ENCODE measurements at regions not wholly inside any gene's neighbourhood (a gene's known extent, or its start where the extent isn't known, plus 50 kb on each side); places are given as distances from the start of the nearest gene placed in this dataset.

DNA sequence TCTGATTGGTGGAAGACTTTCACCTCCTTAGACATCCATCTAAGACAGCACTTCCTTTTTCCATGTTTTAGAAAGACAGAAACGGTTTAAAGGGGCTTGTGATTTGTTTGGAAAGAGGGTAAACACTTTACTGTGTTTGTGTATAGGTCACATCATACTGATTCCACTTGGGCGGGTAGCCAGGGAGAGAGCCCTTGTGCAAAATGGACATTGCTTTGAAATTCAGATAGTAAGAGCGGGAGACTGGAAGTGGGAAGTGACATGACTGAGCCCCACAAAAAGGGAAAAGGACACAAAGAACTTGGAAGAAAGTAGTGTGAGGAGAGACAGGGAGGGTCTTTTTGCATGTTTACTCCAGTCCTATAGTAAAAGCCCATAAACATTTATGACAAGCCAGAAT lies 195.6 kb upstream of the CNTN4 start:
- TF ChIP-seq PATZ1 (CRISPR knock-in tag; IDR thresholded peaks at IDR 0.05; ENCODE audit: borderline replicate concordance) (no peak), RARB (CRISPR knock-in tag; IDR thresholded peaks at IDR 0.05) (no peak), ZFP3 (CRISPR knock-in tag; IDR thresholded peaks at IDR 0.05) (no peak), OSR1 (CRISPR knock-in tag; IDR thresholded peaks at IDR 0.05) (no peak)
- TF ChIP-seq, protein P1, sequence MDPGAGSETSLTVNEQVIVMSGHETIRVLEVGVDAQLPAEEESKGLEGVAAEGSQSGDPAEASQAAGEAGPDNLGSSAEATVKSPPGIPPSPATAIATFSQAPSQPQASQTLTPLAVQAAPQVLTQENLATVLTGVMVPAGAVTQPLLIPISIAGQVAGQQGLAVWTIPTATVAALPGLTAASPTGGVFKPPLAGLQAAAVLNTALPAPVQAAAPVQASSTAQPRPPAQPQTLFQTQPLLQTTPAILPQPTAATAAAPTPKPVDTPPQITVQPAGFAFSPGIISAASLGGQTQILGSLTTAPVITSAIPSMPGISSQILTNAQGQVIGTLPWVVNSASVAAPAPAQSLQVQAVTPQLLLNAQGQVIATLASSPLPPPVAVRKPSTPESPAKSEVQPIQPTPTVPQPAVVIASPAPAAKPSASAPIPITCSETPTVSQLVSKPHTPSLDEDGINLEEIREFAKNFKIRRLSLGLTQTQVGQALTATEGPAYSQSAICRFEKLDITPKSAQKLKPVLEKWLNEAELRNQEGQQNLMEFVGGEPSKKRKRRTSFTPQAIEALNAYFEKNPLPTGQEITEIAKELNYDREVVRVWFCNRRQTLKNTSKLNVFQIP (CRISPR knock-in tag; IDR thresholded peaks at IDR 0.05; ENCODE audit: borderline replicate concordance, low read depth): no peak

Data from SK-N-SH treated with all-trans-retinoic acid at 6 μM for 48 hours (cell line).